Loucy (cell line): ENCODE measurements at regions not wholly inside any gene's neighbourhood (a gene's known extent, or its start where the extent isn't known, plus 50 kb on each side); places are given as distances from the start of the nearest gene placed in this dataset.

Source experiments
- H2AFZ ChIP-seq: fragments of 200-600 bp; sonication (generic); 2 replicates; pipeline ENCODE4 v1.6.0; 2016; ENCODE audit warnings: antibody characterized with exemption, mild to moderate bottlenecking, low read length, moderate library complexity
- H3F3A ChIP-seq: fragments of 200-600 bp; 2 replicates; pipeline ENCODE4 v1.6.0; 2016; ENCODE audit warnings: antibody characterized with exemption, low read depth, mild to moderate bottlenecking
- H3K27me3 ChIP-seq: fragments of 200-600 bp; sonication (generic); 2 replicates; pipeline ENCODE4 v1.6.1; 2014; ENCODE audit warnings: low read length, mild to moderate bottlenecking; ENCODE audit not compliant: insufficient read depth, poor library complexity, severe bottlenecking
- H3K36me3 ChIP-seq: fragments of 200-600 bp; sonication (generic); 2 replicates; pipeline ENCODE4 v1.6.1; 2016; ENCODE audit warnings: low read length; ENCODE audit not compliant: insufficient read depth
- H3K4me1 ChIP-seq: fragments of 200-600 bp; sonication (generic); 2 replicates; pipeline ENCODE4 v1.5.1; 2014; ENCODE audit warnings: low read length, mild to moderate bottlenecking; ENCODE audit not compliant: insufficient read depth, poor library complexity, severe bottlenecking
- H3K4me2 ChIP-seq: fragments of 200-600 bp; sonication (generic); 2 replicates; pipeline ENCODE4 v1.6.0; 2014; ENCODE audit warnings: antibody characterized with exemption, low read length, low read depth, mild to moderate bottlenecking; ENCODE audit not compliant: poor library complexity, severe bottlenecking
- H3K4me3 ChIP-seq: fragments of 200-600 bp; sonication (generic); 2 replicates; pipeline ENCODE4 v1.5.1; 2014; ENCODE audit warnings: low read length, mild to moderate bottlenecking, mixed read lengths; ENCODE audit not compliant: poor library complexity, severe bottlenecking
- H3K79me2 ChIP-seq: fragments of 200-600 bp; sonication (generic); 2 replicates; pipeline ENCODE4 v1.6.1; 2014; ENCODE audit warnings: low read length; ENCODE audit not compliant: insufficient read depth
- H3K9ac ChIP-seq: fragments of 200-600 bp; sonication (generic); 2 replicates; pipeline ENCODE4 v1.6.0; 2014; ENCODE audit warnings: mild to moderate bottlenecking, low read depth, low read length, moderate library complexity; ENCODE audit not compliant: poor library complexity, severe bottlenecking
- H3K9me2 ChIP-seq: fragments of 200-600 bp; sonication (generic); replicated peaks from 2 replicates; pipeline ENCODE4 v1.6.1; 2016; ENCODE audit warnings: low read depth, low read length, mixed read lengths
- H3K9me3 ChIP-seq: fragments of 200-600 bp; sonication (generic); 2 replicates; pipeline ENCODE4 v1.6.1; 2014; ENCODE audit warnings: mild to moderate bottlenecking, antibody characterized with exemption, low read length, low read depth; ENCODE audit not compliant: insufficient read depth
- H4K20me1 ChIP-seq: fragments of 200-600 bp; sonication (generic); 2 replicates; pipeline ENCODE4 v1.6.0; 2014; ENCODE audit warnings: antibody characterized with exemption, low read length, mild to moderate bottlenecking; ENCODE audit not compliant: insufficient read depth, poor library complexity, severe bottlenecking
- CTCF ChIP-seq: fragments of 200-600 bp; sonication (generic); conservative IDR thresholded peaks from 2 replicates; pipeline ENCODE4 v1.5.1; 2014; ENCODE audit warnings: mild to moderate bottlenecking, antibody characterized with exemption, low read length
- EZH2phosphoT487 ChIP-seq: fragments of 200-600 bp; IDR thresholded peaks from 2 replicates; pipeline ENCODE4 v1.6.1; 2018; ENCODE audit warnings: antibody characterized with exemption, mild to moderate bottlenecking, moderate library complexity, borderline replicate concordance

GRCh38 chr11:95521133-95521542 lies 268.4 kb downstream of the FAM76B start:
- TF ChIP-seq CTCF (no peak), EZH2phosphoT487 (no peak)
- Histone ChIP-seq H3K9ac (no peak overlapping the region), H3K9me3 (no peaks in the 10 kb centered on the region), H4K20me1 (no peaks in the 10 kb centered on the region), H3K36me3 (no peaks in the 10 kb centered on the region), H3K4me1 (no peaks in the 10 kb centered on the region), H3F3A (no peaks in the 10 kb centered on the region), H3K4me3 (no peak overlapping the region), H3K4me2 (no peak overlapping the region), H3K27me3 (no peaks in the 10 kb centered on the region), H3K79me2 (no peaks in the 10 kb centered on the region), H2AFZ (no peak overlapping the region), H3K9me2 (no peaks in the 10 kb centered on the region)

GRCh38 chr11:95520369-95521132 lies 269.0 kb downstream of the FAM76B start:
- H3K79me2 ChIP-seq = no peaks in the 10 kb centered on the region
- no peak overlapping the region for H2AFZ ChIP-seq
- no peaks in the 10 kb centered on the region for H3F3A ChIP-seq
- no peaks in the 10 kb centered on the region for H3K4me1 ChIP-seq
- no peak overlapping the region for H3K4me2 ChIP-seq
- no peaks in the 10 kb centered on the region for H4K20me1 ChIP-seq
- no peak overlapping the region for H3K4me3 ChIP-seq
- no peaks in the 10 kb centered on the region for H3K27me3 ChIP-seq
- no peaks in the 10 kb centered on the region for H3K9me2 ChIP-seq
- no peak overlapping the region for H3K9ac ChIP-seq
- no peaks in the 10 kb centered on the region for H3K9me3 ChIP-seq
- TF ChIP-seq EZH2phosphoT487 (no peak), CTCF (no peak)
- H3K36me3 ChIP-seq = no peaks in the 10 kb centered on the region

GRCh38 chr11:95519912-95520311 lies 269.7 kb downstream of the FAM76B start:
- TF ChIP-seq CTCF (no peak), EZH2phosphoT487 (no peak)

More at GRCh38 chr11:95519912-95520311, 269.7 kb downstream of the FAM76B start:
- Histone ChIP-seq H3K4me2 (no peak overlapping the region), H3K36me3 (no peaks in the 10 kb centered on the region), H3K27me3 (no peaks in the 10 kb centered on the region), H4K20me1 (no peaks in the 10 kb centered on the region), H3K79me2 (no peaks in the 10 kb centered on the region), H2AFZ (no peak overlapping the region), H3K4me3 (no peak overlapping the region), H3K9ac (no peak overlapping the region), H3K4me1 (no peaks in the 10 kb centered on the region), H3F3A (no peaks in the 10 kb centered on the region), H3K9me3 (no peaks in the 10 kb centered on the region), H3K9me2 (no peaks in the 10 kb centered on the region)
